GM23338 (cell line): ENCODE measurements at regions not wholly inside any gene's neighbourhood (a gene's known extent, or its start where the extent isn't known, plus 50 kb on each side); places are given as distances from the start of the nearest gene placed in this dataset.
"Not testable (repeated sequence)": the region's sequence is repeated elsewhere in the genome, so short reads cannot be mapped to it uniquely, and the experiment has no call there.

Experiments
- ATAC-seq: fragments of 200-7000 bp; cut with Tn5 transposase; 3 replicates; pipeline ENCODE4 v1.9.1; 2020
- DNase-seq: peaks from one replicate; pipeline ENCODE4 v3.0.0-alpha.2; 2015; ENCODE audit warnings: low spot score
- H2AFZ ChIP-seq: fragments of 200-600 bp; sonication (generic); 2 replicates; pipeline ENCODE4 v1.8.0; 2016; ENCODE audit warnings: antibody characterized with exemption, mild to moderate bottlenecking, moderate library complexity
- H3F3A ChIP-seq: fragments of 200-600 bp; sonication (generic); replicated peaks from 2 replicates; pipeline ENCODE4 v1.8.0; 2017; ENCODE audit warnings: antibody characterized with exemption, mixed run types, low read depth
- H3K27ac ChIP-seq: fragments of 200-600 bp; sonication (generic); 2 replicates; pipeline ENCODE4 v1.6.1; 2016; ENCODE audit warnings: low read depth
- H3K27me3 ChIP-seq: fragments of 200-600 bp; sonication (generic); 2 replicates; pipeline ENCODE4 v1.8.0; 2016; ENCODE audit warnings: mild to moderate bottlenecking, mixed run types, moderate library complexity; ENCODE audit not compliant: insufficient read depth
- H3K36me3 ChIP-seq: fragments of 200-600 bp; sonication (generic); 2 replicates; pipeline ENCODE4 v1.8.0; 2016; ENCODE audit warnings: mild to moderate bottlenecking; ENCODE audit not compliant: insufficient read depth
- H3K4me1 ChIP-seq: fragments of 200-600 bp; sonication (generic); 2 replicates; pipeline ENCODE4 v1.8.0; 2016; ENCODE audit warnings: mild to moderate bottlenecking, moderate library complexity; ENCODE audit not compliant: insufficient read depth
- H3K4me2 ChIP-seq: fragments of 200-600 bp; sonication (generic); 2 replicates; pipeline ENCODE4 v1.7.1; 2017; ENCODE audit warnings: mixed run types
- H3K4me3 ChIP-seq: fragments of 200-600 bp; sonication (generic); 2 replicates; pipeline ENCODE4 v1.6.1; 2016; ENCODE audit warnings: mixed run types
- H3K79me2 ChIP-seq: fragments of 200-600 bp; sonication (generic); replicated peaks from 2 replicates; pipeline ENCODE4 v1.8.0; 2017; ENCODE audit warnings: mild to moderate bottlenecking; ENCODE audit not compliant: insufficient read depth
- H3K9me2 ChIP-seq: fragments of 200-600 bp; sonication (generic); 2 replicates; pipeline ENCODE4 v1.8.0; 2017; ENCODE audit not compliant: insufficient read depth
- H4K20me1 ChIP-seq: fragments of 200-600 bp; sonication (generic); replicated peaks from 2 replicates; pipeline ENCODE4 v1.8.0; 2017; ENCODE audit warnings: mild to moderate bottlenecking; ENCODE audit not compliant: insufficient read depth
- H3K27ac Mint-ChIP-seq: 2 replicates; pipeline ENCODE4 v1.8.0; 2020; ENCODE audit warnings: inconsistent platforms, mild to moderate bottlenecking, moderate library complexity, mixed read lengths
- H3K27me3 Mint-ChIP-seq: 3 replicates; pipeline ENCODE4 v1.8.0; 2022; ENCODE audit warnings: low read depth, mild to moderate bottlenecking, moderate library complexity, mixed read lengths, inconsistent platforms; ENCODE audit not compliant: insufficient read depth, poor library complexity
- H3K36me3 Mint-ChIP-seq: 3 replicates; pipeline ENCODE4 v1.8.0; 2021; ENCODE audit warnings: low read depth, mild to moderate bottlenecking, inconsistent platforms, moderate library complexity, mixed read lengths
- H3K4me1 Mint-ChIP-seq: 3 replicates; pipeline ENCODE4 v1.8.0; 2020; ENCODE audit warnings: mild to moderate bottlenecking, inconsistent platforms, mixed read lengths
- H3K4me3 Mint-ChIP-seq: 3 replicates; pipeline ENCODE4 v1.8.0; 2021; ENCODE audit warnings: moderate library complexity, mild to moderate bottlenecking, inconsistent platforms, mixed read lengths
- H3K9me3 Mint-ChIP-seq: 3 replicates; pipeline ENCODE4 v1.8.0; 2020; ENCODE audit warnings: moderate library complexity, mild to moderate bottlenecking, inconsistent platforms, mixed read lengths

DNA sequence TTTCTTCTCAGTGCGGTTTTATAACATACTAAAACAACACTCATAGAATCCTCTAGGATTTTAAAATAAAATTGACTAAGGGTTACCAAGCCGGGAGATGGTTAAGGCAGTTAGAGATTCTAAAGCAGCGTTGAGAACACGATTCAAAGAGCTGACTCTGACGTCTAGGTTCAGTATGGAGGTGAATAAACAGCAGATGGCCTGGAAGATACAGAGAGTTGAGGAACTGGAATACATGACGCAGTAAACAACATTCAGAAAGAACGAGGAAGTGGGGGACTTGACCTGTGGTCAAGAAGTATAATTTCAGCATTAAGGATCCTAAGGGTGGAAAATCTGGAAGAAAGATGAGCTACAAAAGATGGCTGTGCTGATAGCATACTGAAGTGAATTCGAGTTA is 68.4 kb upstream of the NBPF26 start:
- not testable (repeated sequence) for H3K36me3 ChIP-seq, H3K4me1 Mint-ChIP-seq, H3K27me3 Mint-ChIP-seq, ATAC-seq, H3K4me2 ChIP-seq, H3K79me2 ChIP-seq, H3K4me1 ChIP-seq, DNase-seq, H2AFZ ChIP-seq, H3K36me3 Mint-ChIP-seq, H3K4me3 Mint-ChIP-seq, H4K20me1 ChIP-seq, H3F3A ChIP-seq, H3K27me3 ChIP-seq, H3K27ac Mint-ChIP-seq, H3K9me2 ChIP-seq, H3K4me3 ChIP-seq, H3K9me3 Mint-ChIP-seq, H3K27ac ChIP-seq

DNA sequence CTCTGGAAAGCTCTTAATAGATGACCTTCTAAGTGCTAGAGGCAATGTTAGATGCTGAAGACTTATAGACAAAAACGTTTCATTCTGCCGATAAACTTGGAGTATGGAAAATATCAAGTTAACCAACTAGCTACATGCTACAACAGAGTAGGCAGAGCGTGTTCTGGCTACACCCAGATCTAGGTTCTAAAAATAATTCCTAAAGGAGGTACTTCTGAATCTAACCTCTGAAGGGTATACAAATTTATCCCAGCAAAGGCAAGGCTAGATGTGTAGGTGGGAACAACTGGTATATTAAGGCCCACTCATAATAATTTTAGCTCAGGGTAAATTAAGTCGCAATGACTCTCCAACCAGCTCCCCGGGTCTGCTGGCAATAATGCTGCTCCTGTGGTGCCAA is 67.6 kb upstream of the NBPF26 start:
- ATAC-seq, H3K4me2 ChIP-seq, H3K9me2 ChIP-seq, H3K27ac ChIP-seq, H3K36me3 Mint-ChIP-seq, H3K79me2 ChIP-seq, DNase-seq, H3K4me3 Mint-ChIP-seq, H4K20me1 ChIP-seq, H3K27me3 ChIP-seq, H3F3A ChIP-seq, H3K9me3 Mint-ChIP-seq, H3K27ac Mint-ChIP-seq, H3K4me1 ChIP-seq, H2AFZ ChIP-seq, H3K27me3 Mint-ChIP-seq, H3K4me3 ChIP-seq, H3K36me3 ChIP-seq, H3K4me1 Mint-ChIP-seq: not testable (repeated sequence)

GRCh38 chr1:120657804-120658203 is 65.9 kb upstream of the NBPF26 start:
- H3K36me3 Mint-ChIP-seq, DNase-seq, ATAC-seq, H3F3A ChIP-seq, H3K27me3 ChIP-seq, H3K9me3 Mint-ChIP-seq, H3K4me2 ChIP-seq, H3K4me1 ChIP-seq, H2AFZ ChIP-seq, H3K4me3 ChIP-seq, H3K27ac Mint-ChIP-seq, H3K27me3 Mint-ChIP-seq, H4K20me1 ChIP-seq, H3K4me1 Mint-ChIP-seq, H3K36me3 ChIP-seq, H3K9me2 ChIP-seq, H3K4me3 Mint-ChIP-seq, H3K27ac ChIP-seq, H3K79me2 ChIP-seq: not testable (repeated sequence)

- H3K9me2 ChIP-seq, H3K79me2 ChIP-seq, DNase-seq, H3K27ac Mint-ChIP-seq, H3F3A ChIP-seq, H3K36me3 Mint-ChIP-seq, H3K4me1 ChIP-seq, H3K4me3 Mint-ChIP-seq, H2AFZ ChIP-seq, H3K36me3 ChIP-seq, H3K4me3 ChIP-seq, H3K9me3 Mint-ChIP-seq, H3K27ac ChIP-seq, H4K20me1 ChIP-seq, H3K27me3 Mint-ChIP-seq, H3K4me2 ChIP-seq, ATAC-seq, H3K4me1 Mint-ChIP-seq, H3K27me3 ChIP-seq: not testable (repeated sequence)
Measured at GRCh38 chr1:120658622-120659021, 65.1 kb upstream of the NBPF26 start.

DNA sequence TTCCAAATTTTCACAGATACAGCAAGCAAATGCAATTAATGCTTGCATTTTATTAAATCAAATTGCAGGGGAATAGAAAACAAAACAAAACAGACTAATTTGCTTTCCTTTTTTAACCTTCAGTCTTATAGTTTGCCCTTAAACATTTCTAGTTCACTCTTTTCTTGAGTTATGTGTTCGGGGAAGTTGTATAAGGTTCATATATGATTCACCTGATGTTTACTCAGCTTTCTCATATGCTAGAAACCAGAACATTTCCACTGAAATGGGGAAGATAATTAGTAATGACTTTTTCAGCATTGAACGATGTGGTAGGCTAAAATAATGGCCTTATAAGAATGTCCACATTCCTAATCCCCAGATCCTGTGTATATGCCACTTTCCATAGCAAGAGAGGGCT is 64.6 kb upstream of the NBPF26 start:
- H3K9me2 ChIP-seq, H2AFZ ChIP-seq, H3K27ac ChIP-seq, H3K79me2 ChIP-seq, H3K9me3 Mint-ChIP-seq, H3K4me1 Mint-ChIP-seq, H3K4me1 ChIP-seq, H3K27ac Mint-ChIP-seq, H3K4me2 ChIP-seq, H3K27me3 Mint-ChIP-seq, H3F3A ChIP-seq, H3K4me3 Mint-ChIP-seq, H3K27me3 ChIP-seq, H4K20me1 ChIP-seq, H3K36me3 ChIP-seq, ATAC-seq, H3K4me3 ChIP-seq, H3K36me3 Mint-ChIP-seq, DNase-seq: not testable (repeated sequence)

DNA sequence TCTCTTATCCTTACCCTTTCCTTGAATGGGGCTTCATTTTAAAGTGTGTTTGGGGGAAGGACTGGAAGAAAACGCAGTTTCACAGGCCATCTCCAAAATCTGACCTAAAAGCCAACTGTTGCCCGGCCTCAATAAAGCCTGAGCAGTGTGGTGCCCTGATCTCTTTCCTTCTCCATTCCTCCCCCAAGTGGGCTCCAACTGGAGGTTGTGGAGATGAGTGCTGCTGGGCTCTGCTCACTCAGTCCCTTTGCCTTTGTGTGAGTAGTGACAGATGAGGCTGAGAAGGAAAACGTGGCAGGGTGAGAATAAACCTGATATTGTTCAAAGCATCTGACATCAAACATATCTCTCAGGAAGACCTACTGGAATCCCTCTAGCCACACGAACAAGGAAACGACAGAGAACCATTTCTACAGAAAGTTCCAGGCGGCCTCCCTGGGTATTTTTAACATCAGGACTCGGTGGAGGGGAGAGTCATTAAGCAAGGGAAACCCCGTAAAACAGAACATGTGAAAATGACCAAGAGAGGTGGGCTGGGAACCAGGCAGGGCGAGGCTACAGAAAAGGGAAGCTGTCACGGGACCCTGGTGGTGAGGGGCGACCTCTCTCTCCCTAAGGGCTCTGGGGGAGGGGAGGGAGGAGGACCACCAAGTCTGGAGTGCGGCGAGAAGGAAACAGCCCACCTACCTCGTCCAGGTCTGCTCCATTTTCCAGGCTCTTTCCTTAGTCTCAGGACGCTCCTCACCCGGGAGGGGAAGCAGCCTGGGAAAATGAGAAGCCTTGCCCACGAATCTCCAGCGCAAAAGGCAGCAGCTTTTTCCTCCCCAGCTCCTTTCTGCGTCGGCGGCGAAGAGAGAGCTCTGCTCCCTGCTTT is 59.1 kb upstream of the NBPF26 start:
- not testable (repeated sequence) for H3K4me1 ChIP-seq, H3K27me3 ChIP-seq, H3K36me3 ChIP-seq, H3K36me3 Mint-ChIP-seq, H3K4me1 Mint-ChIP-seq, H3K27ac Mint-ChIP-seq, H3K79me2 ChIP-seq, H3F3A ChIP-seq, H3K4me2 ChIP-seq, H3K9me3 Mint-ChIP-seq, H4K20me1 ChIP-seq, H3K4me3 ChIP-seq, H2AFZ ChIP-seq, H3K27me3 Mint-ChIP-seq, DNase-seq, H3K9me2 ChIP-seq, H3K27ac ChIP-seq
- peak; percentile 52 for ATAC-seq
- peak overlapping the region; percentile 74 for H3K4me3 Mint-ChIP-seq

DNA sequence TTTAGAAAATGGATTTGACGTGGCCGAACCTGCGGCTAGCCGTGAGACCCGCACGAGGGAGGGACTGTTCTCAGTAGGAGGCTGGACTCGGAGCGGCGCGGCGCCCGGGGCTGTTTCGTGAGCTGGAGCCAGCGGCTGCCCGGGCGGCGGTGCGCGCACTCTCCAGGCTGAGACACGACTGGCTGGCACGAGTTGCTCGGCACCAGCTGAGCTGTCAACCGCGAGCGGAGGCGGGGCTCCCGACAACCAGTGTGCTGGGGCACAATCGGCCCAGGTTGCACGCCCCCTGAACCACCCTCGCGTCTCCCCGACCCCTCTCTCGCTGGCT is 58.5 kb upstream of the NBPF26 start:
- not testable (repeated sequence) for H3K36me3 Mint-ChIP-seq, H3K79me2 ChIP-seq, H3K27me3 Mint-ChIP-seq, DNase-seq, H3K4me3 ChIP-seq, H4K20me1 ChIP-seq, H3K4me2 ChIP-seq, H3K4me1 ChIP-seq, H3K27me3 ChIP-seq, H3K4me1 Mint-ChIP-seq, H3K9me3 Mint-ChIP-seq, H3K9me2 ChIP-seq, H3K27ac Mint-ChIP-seq, H2AFZ ChIP-seq, H3F3A ChIP-seq, H3K36me3 ChIP-seq, H3K27ac ChIP-seq
- ATAC-seq: peak; percentile 98
- peak overlapping the region; percentile 74 for H3K4me3 Mint-ChIP-seq
